Endodermal cell (in vitro differentiated cells): ENCODE measurements at regions not wholly inside any gene's neighbourhood (a gene's known extent, or its start where the extent isn't known, plus 50 kb on each side); places are given as distances from the start of the nearest gene placed in this dataset.
A peak's percentile ranks its signal among the peaks of the same experiment; 100 is the strongest.

ENCODE experiments used
- DNase-seq: peaks from one replicate; pipeline ENCODE4 v3.0.0-alpha.2; 2017
- H3K27ac ChIP-seq: 2 replicates; pipeline ENCODE4 v1.5.1; 2013; ENCODE audit warnings: mild to moderate bottlenecking, low read depth, low read length, moderate library complexity
- H3K27me3 ChIP-seq: 2 replicates; pipeline ENCODE4 v1.6.1; 2013; ENCODE audit warnings: mild to moderate bottlenecking, low read length, moderate library complexity; ENCODE audit not compliant: insufficient read depth, control insufficient read depth, poor library complexity, severe bottlenecking
- H3K36me3 ChIP-seq: 2 replicates; pipeline ENCODE4 v1.7.0; 2013; ENCODE audit warnings: mild to moderate bottlenecking, low read length, moderate library complexity; ENCODE audit not compliant: control insufficient read depth, insufficient read depth
- H3K4me1 ChIP-seq: one replicate; pipeline ENCODE4 v1.7.0; 2013; ENCODE audit warnings: low read length; ENCODE audit not compliant: control insufficient read depth, insufficient read depth
- H3K4me3 ChIP-seq: 2 replicates; pipeline ENCODE4 v1.5.1; 2013; ENCODE audit warnings: mild to moderate bottlenecking, low read length, moderate library complexity
- H3K9ac ChIP-seq: 2 replicates; pipeline ENCODE4 v1.6.1; 2013; ENCODE audit warnings: mild to moderate bottlenecking, low read length, moderate library complexity; ENCODE audit not compliant: poor library complexity, severe bottlenecking; ENCODE audit errors: extremely low read depth
- H3K9me3 ChIP-seq: 2 replicates; pipeline ENCODE4 v1.6.1; 2013; ENCODE audit warnings: mild to moderate bottlenecking, low read length, moderate library complexity; ENCODE audit not compliant: control insufficient read depth
- H3K27ac Mint-ChIP-seq: 2 replicates; pipeline ENCODE4 v1.8.0; 2020; ENCODE audit warnings: mixed read lengths
- H3K27me3 Mint-ChIP-seq: 2 replicates; pipeline ENCODE4 v1.8.0; 2021; ENCODE audit warnings: mild to moderate bottlenecking, mixed read lengths; ENCODE audit not compliant: insufficient read depth
- H3K36me3 Mint-ChIP-seq: 2 replicates; pipeline ENCODE4 v1.8.0; 2020; ENCODE audit warnings: low read depth, mixed read lengths
- H3K4me1 Mint-ChIP-seq: 2 replicates; pipeline ENCODE4 v1.8.0; 2020; ENCODE audit warnings: mixed read lengths
- H3K4me3 Mint-ChIP-seq: 2 replicates; pipeline ENCODE4 v1.8.0; 2020; ENCODE audit warnings: mild to moderate bottlenecking, moderate library complexity, mixed read lengths
- H3K9me3 Mint-ChIP-seq: 2 replicates; pipeline ENCODE4 v1.8.0; 2020; ENCODE audit warnings: mild to moderate bottlenecking, mixed read lengths
- CTCF ChIP-seq: fragments of 200-600 bp; sonication (generic); conservative IDR thresholded peaks from 2 replicates; pipeline ENCODE4 v1.5.0; 2021; ENCODE audit warnings: antibody characterized with exemption, mild to moderate bottlenecking
- WGBS, 2 experiments: methylation state at CpG; one replicate each; pipeline versions ENCODE4 v1.1.5 to v1.1.7; 2013; ENCODE audit warnings: missing lambda C conversion rate in 2 of 2, mixed read lengths in 1 of 2; ENCODE audit not compliant: insufficient coverage in 1 of 2, insufficient read length in 1 of 2; 5-methylcytosine and 5-hydroxymethylcytosine counted together

GRCh38 chr1:227437495-227438008 is 119.3 kb upstream of the CDC42BPA start:
- Histone ChIP-seq H3K4me3 (no peak overlapping the region), H3K27ac (no peak overlapping the region), H3K4me1 (no peaks in the 10 kb centered on the region), H3K9me3 (no peaks in the 10 kb centered on the region), H3K36me3 (no peaks in the 10 kb centered on the region), H3K27me3 (no peaks in the 10 kb centered on the region), H3K9ac (no peak overlapping the region)
- H3K9me3 Mint-ChIP-seq = no peaks in the 10 kb centered on the region
- peak; percentile 62 for TF ChIP-seq CTCF
- 44 to 63% methylated on average over 7 of the region's 7 CpGs for WGBS, 2 experiments
- no peak overlapping the region for H3K4me3 Mint-ChIP-seq
- no peak overlapping the region for H3K27ac Mint-ChIP-seq
- peaks cover 6% of the 10 kb centered on the region for H3K4me1 Mint-ChIP-seq
- H3K27me3 Mint-ChIP-seq = no peaks in the 10 kb centered on the region
- DNase-seq = peak; percentile 47
- no peaks in the 10 kb centered on the region for H3K36me3 Mint-ChIP-seq

- H3K4me1 Mint-ChIP-seq = peaks cover 3% of the 10 kb centered on the region
- H3K4me1 ChIP-seq = no peaks in the 10 kb centered on the region
- DNase-seq = no peak
- no peaks in the 10 kb centered on the region for H3K36me3 Mint-ChIP-seq
- no peaks in the 10 kb centered on the region for H3K27me3 Mint-ChIP-seq
- H3K9ac ChIP-seq = no peak overlapping the region
- no peaks in the 10 kb centered on the region for H3K9me3 ChIP-seq
- no peaks in the 10 kb centered on the region for H3K27me3 ChIP-seq
- H3K9me3 Mint-ChIP-seq = no peaks in the 10 kb centered on the region
- H3K27ac Mint-ChIP-seq = no peak overlapping the region
- H3K4me3 Mint-ChIP-seq = no peak overlapping the region
- no peak overlapping the region for H3K27ac ChIP-seq
- no peaks in the 10 kb centered on the region for H3K36me3 ChIP-seq
- 91 to 93% methylated on average over 2 to 3 of the region's 3 CpGs for WGBS, 2 experiments
- TF ChIP-seq CTCF = no peak
- no peak overlapping the region for H3K4me3 ChIP-seq
Measured at GRCh38 chr1:227434808-227435444, 116.6 kb upstream of the CDC42BPA start.

- Mint-ChIP-seq H3K27ac (no peak overlapping the region), H3K27me3 (peaks cover 2% of the 10 kb centered on the region), H3K36me3 (no peaks in the 10 kb centered on the region), H3K4me3 (no peak overlapping the region), H3K4me1 (peaks cover 9% of the 10 kb centered on the region), H3K9me3 (no peaks in the 10 kb centered on the region)
- no peak for DNase-seq
- Histone ChIP-seq H3K4me3 (no peak overlapping the region), H3K27ac (no peak overlapping the region), H3K27me3 (no peaks in the 10 kb centered on the region), H3K36me3 (no peaks in the 10 kb centered on the region), H3K9ac (no peak overlapping the region), H3K9me3 (no peaks in the 10 kb centered on the region), H3K4me1 (no peaks in the 10 kb centered on the region)
- 91% methylated on average over 5 to 8 of the region's 8 CpGs for WGBS, 2 experiments
- TF ChIP-seq CTCF = no peak
Measured at GRCh38 chr1:227433663-227434341, 115.5 kb upstream of the CDC42BPA start.
